ENCODE measurements at regions not wholly inside any gene's neighbourhood (a gene's known extent, or its start where the extent isn't known, plus 50 kb on each side); places are given as distances from the start of the nearest gene placed in this dataset.

- Histone ChIP-seq H3K27ac (ENCODE audit: insufficient read depth, low read length) (no peak overlapping the region), H4K20me1 (ENCODE audit: insufficient read depth, low read length) (no peaks in the 10 kb centered on the region), H3K79me1 (ENCODE audit: low read depth in 1 of 2, low read length in 2 of 2) (no peaks in the 10 kb centered on the region), H2AK9ac (replicated peaks; ENCODE audit: low read depth, low read length, poor library complexity) (no peak overlapping the region), H3K14ac (replicated peaks; ENCODE audit: low read depth, low read length) (no peak overlapping the region), H3K4me1 (ENCODE audit: control insufficient read depth, insufficient read depth, low read length) (no peaks in the 10 kb centered on the region), H2AFZ (replicated peaks; ENCODE audit: low read length, poor library complexity) (no peak overlapping the region), H4K91ac (ENCODE audit: insufficient read depth, low read depth, low read length) (no peak overlapping the region), H2BK20ac (ENCODE audit: low read depth, low read length) (no peak overlapping the region), H3K9me1 (ENCODE audit: insufficient read depth, low read length) (no peaks in the 10 kb centered on the region), H4K8ac (ENCODE audit: low read depth in 2 of 2, low read length in 2 of 2) (no peak overlapping the region), H3K56ac (ENCODE audit: extremely low read depth, insufficient read depth, low read length) (no peak overlapping the region), H2BK15ac (ENCODE audit: low read depth, low read length) (no peak overlapping the region), H2AK5ac (ENCODE audit: low read depth, low read length) (no peak overlapping the region), H3K4me2 (ENCODE audit: low read depth, low read length) (no peak overlapping the region), H2BK5ac (ENCODE audit: low read depth, low read length, poor library complexity, severe bottlenecking) (no peak overlapping the region), H3K36me3 (ENCODE audit: control insufficient read depth, insufficient read depth, low read length) (no peaks in the 10 kb centered on the region), H3K9me3 (ENCODE audit: control insufficient read depth, insufficient read depth, low read length) (peaks cover 6% of the 10 kb centered on the region; the same call in 1 of the 2 replicates), H3K27me3 (ENCODE audit: control insufficient read depth, insufficient read depth, low read length) (no peaks in the 10 kb centered on the region), H4K5ac (ENCODE audit: low read depth, low read length) (no peak overlapping the region), H3K18ac (ENCODE audit: low read depth, low read length) (no peak overlapping the region), H3K4me3 (ENCODE audit: insufficient read depth, low read depth, low read length) (no peak overlapping the region), H3K23ac (ENCODE audit: low read depth, low read length) (no peak overlapping the region), H3K4ac (ENCODE audit: low read depth, low read length) (no peak overlapping the region), H3K9ac (ENCODE audit: low read depth, low read length) (no peak overlapping the region), H2BK120ac (ENCODE audit: low read depth, low read length) (no peak overlapping the region)
- dilution Hi-C loops (cut with HindIII; ENCODE audit: low sequenced_read_pairs, unreplicated experiment) = no loop called here
- in situ Hi-C loops (cut with MboI; ENCODE audit: low sequenced_read_pairs) = no loop called here
- POLR2A ChIA-PET (ENCODE audit: unreplicated experiment) = no interaction called here
- intact Hi-C loops (cut with micrococcal nuclease) = no loop called here
- DNase-seq (no peak), ATAC-seq (ENCODE audit: low read depth) (no peak)
- BruUV-seq (replicated peaks) = no TSS peak
- TF ChIP-seq CHD1 (IDR thresholded peaks at IDR 0.05; ENCODE audit: low read depth, low read length) (no peak), SMC3 (IDR thresholded peaks at IDR 0.05; ENCODE audit: low read depth, low read length) (no peak), FOS (IDR thresholded peaks at IDR 0.05; ENCODE audit: low read depth, low read length) (no peak)
- CTCF ChIA-PET = no interaction called here
These were observed 1007.7 kb upstream of the SEMA6D start for GRCh38 chr15:46709460-46710083.

All from IMR-90 (cell line).